Neural progenitor cell (in vitro differentiated cells): ENCODE measurements at regions not wholly inside any gene's neighbourhood (a gene's known extent, or its start where the extent isn't known, plus 50 kb on each side); places are given as distances from the start of the nearest gene placed in this dataset.

Source experiments
- DNase-seq: peaks from one replicate; pipeline ENCODE4 v3.0.0-alpha.2; 2016; ENCODE audit warnings: low spot score
- H2AFZ ChIP-seq: fragments of 200-600 bp; sonication (generic); replicated peaks from 2 replicates; pipeline ENCODE4 v1.6.1; 2016; ENCODE audit warnings: antibody characterized with exemption
- H3F3A ChIP-seq: fragments of 200-600 bp; sonication (generic); 2 replicates; pipeline ENCODE4 v1.6.1; 2016; ENCODE audit warnings: antibody characterized with exemption, low read depth
- H3K27ac ChIP-seq: fragments of 200-600 bp; sonication (generic); 2 replicates; pipeline ENCODE4 v1.5.1; 2016; ENCODE audit warnings: mild to moderate bottlenecking
- H3K27me3 ChIP-seq: fragments of 200-600 bp; sonication (generic); 2 replicates; pipeline ENCODE4 v1.6.1; 2016; ENCODE audit warnings: mild to moderate bottlenecking, moderate library complexity
- H3K36me3 ChIP-seq: fragments of 200-600 bp; sonication (generic); 2 replicates; pipeline ENCODE4 v1.5.1; 2016
- H3K4me1 ChIP-seq: fragments of 200-600 bp; sonication (generic); 2 replicates; pipeline ENCODE4 v1.6.1; 2016; ENCODE audit warnings: mixed run types
- H3K4me2 ChIP-seq: fragments of 200-600 bp; sonication (generic); 2 replicates; pipeline ENCODE4 v1.6.1; 2016
- H3K4me3 ChIP-seq: fragments of 200-600 bp; sonication (generic); 2 replicates; pipeline ENCODE4 v1.5.1; 2016
- H3K79me2 ChIP-seq: fragments of 200-600 bp; sonication (generic); 2 replicates; pipeline ENCODE4 v1.6.1; 2016; ENCODE audit warnings: low read depth
- H3K9ac ChIP-seq: fragments of 200-600 bp; sonication (generic); 2 replicates; pipeline ENCODE4 v1.6.1; 2016
- H3K9me3 ChIP-seq: fragments of 200-600 bp; sonication (generic); 2 replicates; pipeline ENCODE4 v1.5.1; 2016; ENCODE audit warnings: low read depth
- H4K20me1 ChIP-seq: fragments of 200-600 bp; sonication (generic); 2 replicates; pipeline ENCODE4 v1.6.1; 2016; ENCODE audit warnings: low read depth
- H3K27ac Mint-ChIP-seq: 3 replicates; pipeline ENCODE4 v1.8.0; 2021; ENCODE audit warnings: mixed read lengths
- H3K27me3 Mint-ChIP-seq: 2 replicates; pipeline ENCODE4 v1.8.0; 2022; ENCODE audit warnings: low read depth, mild to moderate bottlenecking, inconsistent platforms, moderate library complexity, mixed read lengths; ENCODE audit not compliant: insufficient read depth
- H3K36me3 Mint-ChIP-seq: 3 replicates; pipeline ENCODE4 v1.8.0; 2021; ENCODE audit warnings: mixed read lengths
- H3K4me1 Mint-ChIP-seq: 3 replicates; pipeline ENCODE4 v1.8.0; 2021; ENCODE audit warnings: mixed read lengths
- H3K4me3 Mint-ChIP-seq: 3 replicates; pipeline ENCODE4 v1.8.0; 2021; ENCODE audit warnings: mild to moderate bottlenecking, moderate library complexity, mixed read lengths
- H3K9me3 Mint-ChIP-seq: 3 replicates; pipeline ENCODE4 v1.8.0; 2020; ENCODE audit warnings: mixed read lengths
- CTCF ChIP-seq: fragments of 200-600 bp; sonication (generic); IDR thresholded peaks from 2 replicates; pipeline ENCODE4 v1.5.1; 2017; ENCODE audit warnings: antibody characterized with exemption, mild to moderate bottlenecking
- EZH2 ChIP-seq: fragments of 200-600 bp; sonication (generic); IDR thresholded peaks from 2 replicates; pipeline ENCODE4 v1.6.1; 2017; ENCODE audit warnings: antibody characterized with exemption, mild to moderate bottlenecking, moderate library complexity
- EZH2phosphoT487 ChIP-seq: fragments of 200-600 bp; sonication (generic); IDR thresholded peaks from 2 replicates; pipeline ENCODE4 v1.6.1; 2017; ENCODE audit warnings: antibody characterized with exemption

GRCh38 chr3:70780790-70781189 lies 468.4 kb upstream of the MDFIC2 start:
- TF ChIP-seq EZH2phosphoT487 (no peak), CTCF (no peak), EZH2 (no peak)
- Mint-ChIP-seq H3K36me3 (no peaks in the 10 kb centered on the region), H3K27me3 (no peaks in the 10 kb centered on the region), H3K9me3 (no peaks in the 10 kb centered on the region), H3K4me3 (no peak overlapping the region), H3K4me1 (no peaks in the 10 kb centered on the region), H3K27ac (no peak overlapping the region)
- H3K9me3 ChIP-seq = no peaks in the 10 kb centered on the region
- H3K9ac ChIP-seq = no peak overlapping the region
- no peaks in the 10 kb centered on the region for H3K79me2 ChIP-seq
- no peaks in the 10 kb centered on the region for H4K20me1 ChIP-seq
- no peaks in the 10 kb centered on the region for H3K4me1 ChIP-seq
- H2AFZ ChIP-seq = no peak overlapping the region
- no peaks in the 10 kb centered on the region for H3K27me3 ChIP-seq
- H3K36me3 ChIP-seq = no peaks in the 10 kb centered on the region
- H3F3A ChIP-seq = no peaks in the 10 kb centered on the region
- no peak overlapping the region for H3K27ac ChIP-seq
- no peak overlapping the region for H3K4me3 ChIP-seq
- no peak for DNase-seq
- H3K4me2 ChIP-seq = no peak overlapping the region

GRCh38 chr3:70779296-70779695 lies 466.9 kb upstream of the MDFIC2 start:
- Histone ChIP-seq H3K4me1 (no peaks in the 10 kb centered on the region), H3K36me3 (no peaks in the 10 kb centered on the region), H3K4me3 (no peak overlapping the region), H3K79me2 (no peaks in the 10 kb centered on the region), H2AFZ (no peak overlapping the region), H3F3A (no peaks in the 10 kb centered on the region), H3K4me2 (no peak overlapping the region), H3K27ac (no peak overlapping the region), H4K20me1 (no peaks in the 10 kb centered on the region), H3K9ac (no peak overlapping the region), H3K9me3 (no peaks in the 10 kb centered on the region), H3K27me3 (no peaks in the 10 kb centered on the region)
- H3K27ac Mint-ChIP-seq = no peak overlapping the region
- no peaks in the 10 kb centered on the region for H3K36me3 Mint-ChIP-seq
- DNase-seq = no peak
- no peaks in the 10 kb centered on the region for H3K4me1 Mint-ChIP-seq
- H3K9me3 Mint-ChIP-seq = no peaks in the 10 kb centered on the region
- H3K27me3 Mint-ChIP-seq = no peaks in the 10 kb centered on the region
- no peak for TF ChIP-seq EZH2phosphoT487
- TF ChIP-seq CTCF = no peak
- TF ChIP-seq EZH2 = no peak
- no peak overlapping the region for H3K4me3 Mint-ChIP-seq

- no peak overlapping the region for H3K9ac ChIP-seq
- H3F3A ChIP-seq = no peaks in the 10 kb centered on the region
- no peaks in the 10 kb centered on the region for H4K20me1 ChIP-seq
- Mint-ChIP-seq H3K4me3 (no peak overlapping the region), H3K4me1 (no peaks in the 10 kb centered on the region), H3K36me3 (no peaks in the 10 kb centered on the region), H3K9me3 (no peaks in the 10 kb centered on the region), H3K27me3 (no peaks in the 10 kb centered on the region), H3K27ac (no peak overlapping the region)
- no peak overlapping the region for H3K4me2 ChIP-seq
- H3K9me3 ChIP-seq = no peaks in the 10 kb centered on the region
- H3K36me3 ChIP-seq = no peaks in the 10 kb centered on the region
- no peak overlapping the region for H2AFZ ChIP-seq
- DNase-seq = no peak
- H3K4me3 ChIP-seq = no peak overlapping the region
- TF ChIP-seq EZH2 (no peak), CTCF (no peak), EZH2phosphoT487 (no peak)
- H3K27me3 ChIP-seq = no peaks in the 10 kb centered on the region
- no peaks in the 10 kb centered on the region for H3K79me2 ChIP-seq
- H3K4me1 ChIP-seq = peaks cover 1% of the 10 kb centered on the region
- no peak overlapping the region for H3K27ac ChIP-seq
Measured at GRCh38 chr3:70776081-70776480, 463.6 kb upstream of the MDFIC2 start.

GRCh38 chr3:70775257-70775656 lies 462.8 kb upstream of the MDFIC2 start:
- H3K4me3 Mint-ChIP-seq = no peak overlapping the region
- H3K4me2 ChIP-seq = no peak overlapping the region
- no peaks in the 10 kb centered on the region for H3K27me3 Mint-ChIP-seq
- no peak overlapping the region for H2AFZ ChIP-seq
- no peak for DNase-seq
- H3K9me3 Mint-ChIP-seq = no peaks in the 10 kb centered on the region
- no peaks in the 10 kb centered on the region for H4K20me1 ChIP-seq
- H3K36me3 ChIP-seq = no peaks in the 10 kb centered on the region
- no peak for TF ChIP-seq CTCF
- no peak for TF ChIP-seq EZH2phosphoT487
- no peak for TF ChIP-seq EZH2
- H3F3A ChIP-seq = no peaks in the 10 kb centered on the region
- no peaks in the 10 kb centered on the region for H3K9me3 ChIP-seq
- H3K36me3 Mint-ChIP-seq = no peaks in the 10 kb centered on the region
- H3K9ac ChIP-seq = no peak overlapping the region
- H3K4me1 ChIP-seq = peaks cover 6% of the 10 kb centered on the region
- no peak overlapping the region for H3K4me3 ChIP-seq
- H3K79me2 ChIP-seq = no peaks in the 10 kb centered on the region
- no peak overlapping the region for H3K27ac ChIP-seq
- no peaks in the 10 kb centered on the region for H3K4me1 Mint-ChIP-seq
- no peak overlapping the region for H3K27ac Mint-ChIP-seq
- no peaks in the 10 kb centered on the region for H3K27me3 ChIP-seq
